Smooth muscle cell of the brain vasculature (primary cell): ENCODE measurements at regions not wholly inside any gene's neighbourhood (a gene's known extent, or its start where the extent isn't known, plus 50 kb on each side); places are given as distances from the start of the nearest gene placed in this dataset.
A peak's percentile ranks its signal among the peaks of the same experiment; 100 is the strongest.

ENCODE experiments used
- DNase-seq: peaks from one replicate; pipeline ENCODE4 v3.0.0-alpha.2; 2012; ENCODE audit warnings: low read depth, low spot score

- DNase-seq = no peak
Measured at GRCh38 chr13:105616333-105617075, 919.0 kb downstream of the EFNB2 start.

GRCh38 chr13:105612541-105612940 is 922.9 kb downstream of the EFNB2 start:
- DNase-seq = no peak

- no peak for DNase-seq
Measured at GRCh38 chr13:105611424-105611823, 924.0 kb downstream of the EFNB2 start.

- DNase-seq = no peak
Measured at GRCh38 chr13:105608104-105608503, 927.4 kb downstream of the EFNB2 start.

- DNase-seq = no peak
Measured at GRCh38 chr13:105607426-105607825, 928.0 kb downstream of the EFNB2 start.

- no peak for DNase-seq
Measured at GRCh38 chr13:105607016-105607415, 928.4 kb downstream of the EFNB2 start.

GRCh38 chr13:105602956-105603670 is 932.3 kb downstream of the EFNB2 start:
- no peak for DNase-seq

GRCh38 chr13:105599477-105600037 is 935.9 kb downstream of the EFNB2 start:
- no peak for DNase-seq

- DNase-seq = peak; percentile 17
Measured at GRCh38 chr13:105598529-105598928, 936.9 kb downstream of the EFNB2 start.

- no peak for DNase-seq
Measured at GRCh38 chr13:105597573-105597972, 937.9 kb downstream of the EFNB2 start.

GRCh38 chr13:105595471-105595870 is 940.0 kb downstream of the EFNB2 start:
- no peak for DNase-seq

- DNase-seq = no peak
Measured at GRCh38 chr13:105591277-105591676, 944.2 kb downstream of the EFNB2 start.

- DNase-seq = no peak
Measured at GRCh38 chr13:105587786-105588185, 947.7 kb downstream of the EFNB2 start.

GRCh38 chr13:105579821-105580710 is 955.4 kb downstream of the EFNB2 start:
- no peak for DNase-seq

- no peak for DNase-seq
Measured at GRCh38 chr13:105573136-105573535, 962.3 kb downstream of the EFNB2 start.

- no peak for DNase-seq
Measured at GRCh38 chr13:105572401-105572800, 963.1 kb downstream of the EFNB2 start.

GRCh38 chr13:105569816-105570215 is 965.6 kb downstream of the EFNB2 start:
- no peak for DNase-seq

- DNase-seq = no peak
Measured at GRCh38 chr13:105567951-105568525, 967.4 kb downstream of the EFNB2 start.

- DNase-seq = no peak
Measured at GRCh38 chr13:105565136-105565727, 970.2 kb downstream of the EFNB2 start.

- DNase-seq = no peak
Measured at GRCh38 chr13:105552078-105552477, 983.4 kb downstream of the EFNB2 start.

GRCh38 chr13:105547851-105548250 is 987.6 kb downstream of the EFNB2 start:
- no peak for DNase-seq
